ENCODE measurements at regions not wholly inside any gene's neighbourhood (a gene's known extent, or its start where the extent isn't known, plus 50 kb on each side); places are given as distances from the start of the nearest gene placed in this dataset.

DNA sequence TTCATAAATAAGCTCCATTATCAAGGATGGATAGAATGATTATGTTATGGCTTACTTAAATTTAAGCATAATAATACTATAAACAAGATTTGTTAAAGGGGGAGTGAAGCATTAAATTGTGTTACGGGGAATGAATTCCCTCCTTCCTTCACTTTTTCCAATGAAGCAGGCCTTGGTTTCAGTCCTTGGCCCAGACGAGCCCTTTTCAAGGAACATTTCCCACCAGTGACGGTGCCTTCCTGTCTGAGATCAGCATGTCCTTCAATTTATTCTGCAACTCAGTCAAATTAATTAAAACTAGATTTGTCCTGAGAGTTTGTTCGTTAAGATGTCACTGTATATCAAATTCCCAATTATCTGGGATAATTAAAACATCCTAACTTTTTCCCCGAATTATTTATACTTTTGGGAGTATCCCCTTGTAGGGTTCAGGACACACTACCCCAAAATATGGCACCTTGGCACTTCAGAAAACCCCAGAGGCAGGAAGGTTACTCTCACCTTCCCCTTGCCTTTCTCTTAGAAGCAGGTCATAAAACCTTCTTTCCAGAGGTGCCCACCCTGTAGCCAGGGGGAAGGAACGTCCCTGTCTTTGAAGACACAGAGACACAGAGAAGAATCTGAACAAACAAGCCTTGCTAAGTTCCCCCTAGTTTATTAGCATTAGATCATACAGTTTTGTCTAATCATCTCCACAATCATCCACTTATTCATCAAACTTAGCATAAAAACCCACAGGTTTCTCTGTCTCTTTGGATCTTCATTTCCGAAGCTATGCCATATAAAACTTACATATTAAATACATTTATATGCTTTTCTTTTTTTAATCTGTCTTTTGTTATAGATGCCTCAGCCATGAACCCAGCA is 86.2 kb upstream of the ARHGAP29 start:
- TSS peak; percentile 63 for BruUV-seq (replicated peaks)
- no peaks in the 10 kb centered on the region for H3K27me3 ChIP-seq (ENCODE audit: low read length)
- peaks cover 39% of the 10 kb centered on the region for H3F3A ChIP-seq (ENCODE audit: low read length, unreplicated experiment)
- H3K9ac ChIP-seq (ENCODE audit: low read length), result peak overlapping the region; percentile 84
- TF ChIP-seq EZH2phosphoT487 (IDR thresholded peaks at IDR 0.05; ENCODE audit: borderline replicate concordance, low read length), result no peak
- no peak for TF ChIP-seq EZH2 (IDR thresholded peaks at IDR 0.05; ENCODE audit: low read length, unreplicated experiment)
- no peak for TF ChIP-seq CTCF (conservative IDR thresholded peaks at IDR 0.05; ENCODE audit: low read depth, low read length)
- H4K20me1 ChIP-seq (ENCODE audit: low read length), result no peaks in the 10 kb centered on the region
- DNase-seq, result peak; percentile 33
- no peak overlapping the region for H2AFZ ChIP-seq (ENCODE audit: low read length)
- intact Hi-C loops (cut with micrococcal nuclease), result loop anchor here (1.0 to 5.0 kb wide), 4 partner anchors 36 to 255 kb away; partner anchors contain the start of gene ARHGAP29
- H3K4me2 ChIP-seq (ENCODE audit: low read length), result peak overlapping the region; percentile 79
- peak overlapping the region; percentile 98 for H3K27ac ChIP-seq (ENCODE audit: low read length)
- no peaks in the 10 kb centered on the region for H3K9me3 ChIP-seq (ENCODE audit: low read length)
- CTCF ChIA-PET, result interaction anchor here (0.6 to 0.8 kb wide), 2 partner anchors 69 to 118 kb away, joined by 3 read pairs; no protein-coding TSS in a partner anchor
- no peaks in the 10 kb centered on the region for H3K9me2 ChIP-seq (replicated peaks; ENCODE audit: low read length)
- peaks cover 40% of the 10 kb centered on the region for H3K79me2 ChIP-seq (ENCODE audit: low read length)
- peak; percentile 10 for ATAC-seq
- POLR2A ChIA-PET (ENCODE audit: unreplicated experiment), result interaction anchor here (0.9 to 1.6 kb wide), 3 partner anchors 69 to 86 kb away, joined by 6 to 9 read pairs (median 6); partner anchors contain the start of gene ARHGAP29
- no peaks in the 10 kb centered on the region for H3K36me3 ChIP-seq (ENCODE audit: low read depth, low read length)
- H3K4me3 ChIP-seq (ENCODE audit: low read length), result peak overlapping the region; percentile 51
- peaks cover 87% of the 10 kb centered on the region for H3K4me1 ChIP-seq (ENCODE audit: insufficient read depth, low read length)

DNA sequence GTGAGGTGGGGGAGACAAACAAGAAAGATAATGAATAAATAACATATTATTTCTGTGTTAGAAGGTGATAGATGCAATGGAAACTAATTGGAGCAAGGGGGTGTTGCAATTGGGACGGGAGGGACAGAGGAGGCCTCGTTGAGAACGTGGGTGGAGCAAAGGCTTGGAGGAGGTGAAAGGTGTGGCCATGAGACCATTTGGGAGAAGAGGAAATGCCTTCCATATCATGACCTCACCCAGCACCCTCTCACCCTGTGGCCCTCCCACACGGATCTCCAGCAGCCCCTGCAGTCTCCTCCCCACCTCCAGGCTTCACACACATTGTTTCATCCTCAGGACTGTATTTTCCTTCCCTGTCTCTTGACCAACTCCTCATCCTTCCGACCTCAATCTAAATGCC is 85.3 kb upstream of the ARHGAP29 start:
- ChIA-PET CTCF (no interaction called here), POLR2A (ENCODE audit: unreplicated experiment) (interaction anchor here (0.7 to 1.6 kb wide), 2 partner anchors 69 to 94 kb away, joined by 3 to 6 read pairs; no protein-coding TSS in a partner anchor)
- Histone ChIP-seq H3K27me3 (ENCODE audit: low read length) (no peaks in the 10 kb centered on the region), H4K20me1 (ENCODE audit: low read length) (no peaks in the 10 kb centered on the region), H3K27ac (ENCODE audit: low read length) (peak overlapping the region; percentile 98), H3K4me1 (ENCODE audit: insufficient read depth, low read length) (peaks cover 83% of the 10 kb centered on the region), H3K79me2 (ENCODE audit: low read length) (peaks cover 32% of the 10 kb centered on the region), H3K9ac (ENCODE audit: low read length) (peak overlapping the region; percentile 84), H3K4me3 (ENCODE audit: low read length) (peak overlapping the region; percentile 51), H3K9me3 (ENCODE audit: low read length) (no peaks in the 10 kb centered on the region), H3K9me2 (replicated peaks; ENCODE audit: low read length) (no peaks in the 10 kb centered on the region), H3F3A (ENCODE audit: low read length, unreplicated experiment) (peaks cover 39% of the 10 kb centered on the region), H3K4me2 (ENCODE audit: low read length) (peak overlapping the region; percentile 79), H2AFZ (ENCODE audit: low read length) (peak overlapping the region; percentile 40), H3K36me3 (ENCODE audit: low read depth, low read length) (no peaks in the 10 kb centered on the region)
- intact Hi-C loops (cut with micrococcal nuclease), result loop anchor here (1.0 to 5.0 kb wide), 3 partner anchors 23 to 68 kb away; no protein-coding TSS in a partner anchor
- no TSS peak for BruUV-seq (replicated peaks)
- TF ChIP-seq EZH2 (IDR thresholded peaks at IDR 0.05; ENCODE audit: low read length, unreplicated experiment), result no peak
- TF ChIP-seq EZH2phosphoT487 (IDR thresholded peaks at IDR 0.05; ENCODE audit: borderline replicate concordance, low read length), result no peak
- TF ChIP-seq CTCF (conservative IDR thresholded peaks at IDR 0.05; ENCODE audit: low read depth, low read length), result no peak
- ATAC-seq (peak; percentile 41), DNase-seq (peak; percentile 94)
